ENCODE measurements at regions not wholly inside any gene's neighbourhood (a gene's known extent, or its start where the extent isn't known, plus 50 kb on each side); places are given as distances from the start of the nearest gene placed in this dataset.

DNA sequence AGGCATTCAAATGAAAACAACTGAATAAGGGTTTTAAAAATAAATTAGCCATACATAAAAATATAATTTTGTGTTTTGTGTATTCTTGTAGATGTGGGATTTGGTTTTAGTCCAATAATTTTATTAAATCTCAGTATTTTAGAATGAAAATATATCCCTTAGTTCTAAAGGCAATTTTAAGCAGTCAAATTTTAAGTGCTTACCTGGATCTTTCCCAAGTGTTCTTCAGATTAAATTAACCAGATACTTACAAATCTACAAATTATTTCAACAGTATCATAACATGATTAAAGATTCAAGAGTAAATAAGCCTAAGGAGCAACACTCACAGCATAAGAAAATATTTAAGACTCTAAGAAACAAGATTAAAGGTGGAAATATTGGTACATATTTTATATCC lies 275.0 kb upstream of the RBMS3 start:
- no peak for DNase-seq
- CTCF ChIA-PET = no interaction called here
- intact Hi-C loops (cut with micrococcal nuclease) = no loop called here
- TF ChIP-seq, protein P1, sequence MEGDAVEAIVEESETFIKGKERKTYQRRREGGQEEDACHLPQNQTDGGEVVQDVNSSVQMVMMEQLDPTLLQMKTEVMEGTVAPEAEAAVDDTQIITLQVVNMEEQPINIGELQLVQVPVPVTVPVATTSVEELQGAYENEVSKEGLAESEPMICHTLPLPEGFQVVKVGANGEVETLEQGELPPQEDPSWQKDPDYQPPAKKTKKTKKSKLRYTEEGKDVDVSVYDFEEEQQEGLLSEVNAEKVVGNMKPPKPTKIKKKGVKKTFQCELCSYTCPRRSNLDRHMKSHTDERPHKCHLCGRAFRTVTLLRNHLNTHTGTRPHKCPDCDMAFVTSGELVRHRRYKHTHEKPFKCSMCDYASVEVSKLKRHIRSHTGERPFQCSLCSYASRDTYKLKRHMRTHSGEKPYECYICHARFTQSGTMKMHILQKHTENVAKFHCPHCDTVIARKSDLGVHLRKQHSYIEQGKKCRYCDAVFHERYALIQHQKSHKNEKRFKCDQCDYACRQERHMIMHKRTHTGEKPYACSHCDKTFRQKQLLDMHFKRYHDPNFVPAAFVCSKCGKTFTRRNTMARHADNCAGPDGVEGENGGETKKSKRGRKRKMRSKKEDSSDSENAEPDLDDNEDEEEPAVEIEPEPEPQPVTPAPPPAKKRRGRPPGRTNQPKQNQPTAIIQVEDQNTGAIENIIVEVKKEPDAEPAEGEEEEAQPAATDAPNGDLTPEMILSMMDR (IDR thresholded peaks at IDR 0.05) = no peak
- H3K27me3 Mint-ChIP-seq = no peaks in the 10 kb centered on the region
- H3K9me3 Mint-ChIP-seq = no peaks in the 10 kb centered on the region
- no peaks in the 10 kb centered on the region for H3K36me3 Mint-ChIP-seq (ENCODE audit: low read depth)
- no peak overlapping the region for H3K4me3 Mint-ChIP-seq
- ATAC-seq (ENCODE audit: low read depth) = no peak
- H3K4me1 Mint-ChIP-seq = no peaks in the 10 kb centered on the region
- POLR2A ChIA-PET = no interaction called here
- no peak overlapping the region for H3K27ac Mint-ChIP-seq

DNA sequence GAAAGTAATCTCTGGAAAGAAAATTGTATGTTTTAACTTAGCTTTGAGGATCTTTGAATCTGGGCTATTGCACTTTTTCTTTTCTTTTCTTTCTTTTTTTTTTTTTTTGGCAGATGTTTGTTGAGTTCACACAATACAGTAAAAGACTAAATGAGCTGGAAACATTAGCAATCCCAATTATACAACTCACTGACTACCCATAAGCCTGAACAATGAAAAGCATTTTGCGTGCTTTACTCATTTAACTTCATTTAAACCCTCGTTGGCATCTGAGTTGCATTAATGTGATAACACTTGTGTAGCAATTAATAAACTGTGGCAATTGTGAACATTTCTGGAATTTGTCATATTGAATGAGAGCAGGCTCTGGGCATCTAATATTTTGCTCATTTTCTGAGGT lies 269.4 kb upstream of the RBMS3 start:
- intact Hi-C loops (cut with micrococcal nuclease) = no loop called here
- no peak for ATAC-seq (ENCODE audit: low read depth)
- H3K27ac Mint-ChIP-seq = no peak overlapping the region
- ChIA-PET POLR2A (no interaction called here), CTCF (no interaction called here)
- H3K27me3 Mint-ChIP-seq = no peaks in the 10 kb centered on the region
- no peaks in the 10 kb centered on the region for H3K9me3 Mint-ChIP-seq
- H3K36me3 Mint-ChIP-seq (ENCODE audit: low read depth) = no peaks in the 10 kb centered on the region
- H3K4me1 Mint-ChIP-seq = no peaks in the 10 kb centered on the region
- no peak overlapping the region for H3K4me3 Mint-ChIP-seq
- TF ChIP-seq, protein P1 (IDR thresholded peaks at IDR 0.05) = no peak
- no peak for DNase-seq

DNA sequence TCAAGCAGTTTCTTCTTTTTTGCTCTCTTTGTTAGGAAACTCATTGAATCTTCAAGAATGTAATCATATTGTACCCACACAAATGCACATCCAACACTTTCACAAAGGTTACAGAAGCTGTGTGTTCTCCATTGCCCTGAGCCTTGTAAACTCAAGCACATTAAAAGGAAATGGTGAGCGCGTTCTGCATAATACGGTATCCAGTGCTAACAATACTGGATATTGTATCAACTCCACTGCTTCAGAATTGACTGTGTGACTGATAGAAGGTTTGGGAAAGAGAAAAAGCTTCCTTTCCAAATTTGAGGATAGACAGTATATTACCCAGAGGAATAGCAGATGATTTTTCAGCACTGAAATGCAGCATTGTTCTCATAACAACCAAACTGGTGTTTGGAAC lies 268.9 kb upstream of the RBMS3 start:
- Mint-ChIP-seq H3K9me3 (no peaks in the 10 kb centered on the region), H3K36me3 (ENCODE audit: low read depth) (no peaks in the 10 kb centered on the region), H3K27me3 (no peaks in the 10 kb centered on the region), H3K27ac (no peak overlapping the region), H3K4me3 (no peak overlapping the region), H3K4me1 (no peaks in the 10 kb centered on the region)
- ATAC-seq (ENCODE audit: low read depth) (no peak), DNase-seq (no peak)
- POLR2A ChIA-PET = no interaction called here
- CTCF ChIA-PET = no interaction called here
- TF ChIP-seq, protein P1 (IDR thresholded peaks at IDR 0.05) = no peak
- intact Hi-C loops (cut with micrococcal nuclease) = no loop called here

DNA sequence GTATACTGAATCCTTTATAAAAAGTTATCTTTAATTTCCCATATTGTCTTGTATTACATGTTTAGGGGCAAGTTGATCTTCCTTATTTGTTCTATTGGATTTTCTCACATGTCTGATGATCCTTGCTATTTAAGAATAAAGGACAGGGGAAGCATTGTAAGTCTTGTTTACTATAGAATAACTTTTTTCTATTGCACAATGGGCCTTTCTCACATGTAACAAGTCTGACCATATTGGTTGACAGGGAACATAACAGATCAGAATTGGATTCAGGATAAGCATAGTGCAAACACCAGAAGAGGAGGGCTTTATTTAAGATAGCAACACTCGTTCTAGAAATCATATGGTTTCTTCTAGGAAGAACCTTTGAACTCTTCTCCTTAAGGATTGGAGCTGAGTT lies 257.9 kb upstream of the RBMS3 start:
- DNase-seq = no peak
- no peak overlapping the region for H3K4me3 Mint-ChIP-seq
- POLR2A ChIA-PET = no interaction called here

DNA sequence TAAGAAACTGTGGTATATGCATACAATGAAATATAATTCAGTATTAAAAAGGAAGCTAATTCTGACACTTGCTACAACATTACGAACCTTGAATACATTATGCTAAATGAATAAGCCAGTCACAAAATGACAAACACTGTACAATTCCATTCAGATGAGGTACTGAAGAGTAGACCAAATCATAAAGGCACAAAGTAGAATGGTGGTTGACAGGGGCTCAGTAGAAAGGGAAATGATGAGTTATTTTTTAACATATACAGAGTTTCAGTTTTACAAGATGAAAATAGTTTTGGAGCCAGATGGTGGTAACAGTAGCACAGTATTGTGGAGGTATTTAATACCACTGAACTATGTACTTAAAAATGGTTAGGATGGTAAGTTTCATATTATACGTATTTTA lies 254.6 kb upstream of the RBMS3 start:
- TF ChIP-seq, protein P1 (IDR thresholded peaks at IDR 0.05) = no peak
- no peaks in the 10 kb centered on the region for H3K36me3 Mint-ChIP-seq (ENCODE audit: low read depth)
- H3K9me3 Mint-ChIP-seq = peaks cover 10% of the 10 kb centered on the region
- intact Hi-C loops (cut with micrococcal nuclease) = no loop called here
- no peaks in the 10 kb centered on the region for H3K4me1 Mint-ChIP-seq
- POLR2A ChIA-PET = no interaction called here
- no peak for ATAC-seq (ENCODE audit: low read depth)
- H3K4me3 Mint-ChIP-seq = no peak overlapping the region
- DNase-seq = no peak
- no peaks in the 10 kb centered on the region for H3K27me3 Mint-ChIP-seq
- H3K27ac Mint-ChIP-seq = no peak overlapping the region
- CTCF ChIA-PET = no interaction called here

More for the DNA sequence above, 257.9 kb upstream of the RBMS3 start:
- CTCF ChIA-PET = no interaction called here
- TF ChIP-seq, protein P1 (IDR thresholded peaks at IDR 0.05) = no peak
- no peak for ATAC-seq (ENCODE audit: low read depth)
- Mint-ChIP-seq H3K27me3 (no peaks in the 10 kb centered on the region), H3K36me3 (ENCODE audit: low read depth) (no peaks in the 10 kb centered on the region), H3K4me1 (no peaks in the 10 kb centered on the region), H3K9me3 (peaks cover 10% of the 10 kb centered on the region), H3K27ac (no peak overlapping the region)
- intact Hi-C loops (cut with micrococcal nuclease) = no loop called here
